Panc1 (cell line): ENCODE measurements at regions not wholly inside any gene's neighbourhood (a gene's known extent, or its start where the extent isn't known, plus 50 kb on each side); places are given as distances from the start of the nearest gene placed in this dataset.

ENCODE experiments used
- ATAC-seq: fragments of 200-7000 bp; cut with Tn5 transposase; 2 replicates; pipeline ENCODE4 v1.9.1; 2020; ENCODE audit warnings: mild to moderate bottlenecking, moderate library complexity
- BruUV-seq: library from RNA; stranded (reverse); fragments of 400-500 nt; replicated peaks from 2 replicates; lab custom pipeline; 2021; lab: Mats Ljungman, UMichigan
- CTCF ChIA-PET: fragments of 300-600 bp; sonication (Branson Sonifier 250); formaldehyde crosslinking; loops from one replicate; lab custom pipeline; 2022; ENCODE audit warnings: antibody characterized with exemption; lab: Charles Lee
- POLR2A ChIA-PET: fragments of 300-600 bp; sonication (Branson Sonifier 250); formaldehyde crosslinking; loops from one replicate; lab custom pipeline; 2022; ENCODE audit warnings: antibody characterized with exemption; lab: Charles Lee
- DNase-seq: peaks from one replicate; pipeline ENCODE4 v3.0.0-alpha.2; 2010; ENCODE audit warnings: low read depth, low spot score
- H3K27ac ChIP-seq: 2 replicates; pipeline ENCODE4 v1.5.1; 2011; ENCODE audit warnings: mild to moderate bottlenecking, low read length, inconsistent platforms
- H3K27me3 ChIP-seq: fragments of 200-500 bp; sonication (Bioruptor generic); 2 replicates; pipeline ENCODE4 v1.6.0; 2014; ENCODE audit warnings: low read length, inconsistent platforms; ENCODE audit not compliant: control insufficient read depth, insufficient read depth
- H3K36me3 ChIP-seq: fragments of 200-500 bp; sonication (Bioruptor generic); 2 replicates; pipeline ENCODE4 v1.5.1; 2014; ENCODE audit warnings: inconsistent platforms, mild to moderate bottlenecking, low read length, moderate library complexity; ENCODE audit not compliant: control insufficient read depth, insufficient read depth
- H3K4me1 ChIP-seq: 2 replicates; pipeline ENCODE4 v1.5.1; 2011; ENCODE audit warnings: inconsistent platforms, mild to moderate bottlenecking, low read length, moderate library complexity; ENCODE audit not compliant: control insufficient read depth, insufficient read depth
- H3K4me3 ChIP-seq, 2 experiments: 2 replicates each; pipeline ENCODE4 v1.5.1; 2011 to 2012; ENCODE audit warnings: low read depth in 2 of 2, low read length in 2 of 2, mild to moderate bottlenecking in 2 of 2, inconsistent platforms in 1 of 2, moderate library complexity in 1 of 2
- H3K9me3 ChIP-seq: fragments of 200-500 bp; sonication (Bioruptor generic); 2 replicates; pipeline ENCODE4 v1.5.1; 2014; ENCODE audit warnings: low read depth, mild to moderate bottlenecking, inconsistent platforms, low read length, moderate library complexity; ENCODE audit not compliant: control insufficient read depth, insufficient read depth
- POLR2AphosphoS5 ChIP-seq: IDR thresholded peaks from 2 replicates; pipeline ENCODE4 v1.6.1; 2012; ENCODE audit warnings: mild to moderate bottlenecking, low read depth, low read length, moderate library complexity
- SIN3A ChIP-seq: IDR thresholded peaks from 2 replicates; pipeline ENCODE4 v1.6.1; 2012; ENCODE audit warnings: low read depth, mild to moderate bottlenecking, low read length, moderate library complexity, borderline replicate concordance; ENCODE audit not compliant: insufficient read depth
- TCF7L2 ChIP-seq: IDR thresholded peaks from 2 replicates; pipeline ENCODE4 v1.6.1; 2011; ENCODE audit warnings: mild to moderate bottlenecking, low read depth, low read length, inconsistent platforms
- in situ Hi-C: cut with HindIII; loops from 2 replicates; pipeline ENCODE4 v1.10.0; 2016; ENCODE audit warnings: low sequenced_read_pairs, low pct_unique_long_range_greater_than_20kb
- intact Hi-C: fragments of 100-400 bp; cut with micrococcal nuclease; formaldehyde crosslinking; loops from one replicate; pipeline ENCODE4 v1.10.0; 2022; ENCODE audit not compliant: unreplicated experiment
- TF ChIP-seq, protein P1 (sequence below), 2 experiments: IDR thresholded peaks; 2 replicates each; pipeline ENCODE4 v1.6.1; 2011 to 2012; ENCODE audit warnings: low read depth in 2 of 2, control low read depth in 1 of 2, low read length in 1 of 2, mild to moderate bottlenecking in 1 of 2, moderate library complexity in 1 of 2; ENCODE audit not compliant: insufficient read depth in 1 of 2
- TF ChIP-seq, protein P2 (sequence below): fragments of 450-650 bp; IDR thresholded peaks from 2 replicates; pipeline ENCODE4 v1.5.1; 2017; ENCODE audit warnings: mild to moderate bottlenecking

DNA sequence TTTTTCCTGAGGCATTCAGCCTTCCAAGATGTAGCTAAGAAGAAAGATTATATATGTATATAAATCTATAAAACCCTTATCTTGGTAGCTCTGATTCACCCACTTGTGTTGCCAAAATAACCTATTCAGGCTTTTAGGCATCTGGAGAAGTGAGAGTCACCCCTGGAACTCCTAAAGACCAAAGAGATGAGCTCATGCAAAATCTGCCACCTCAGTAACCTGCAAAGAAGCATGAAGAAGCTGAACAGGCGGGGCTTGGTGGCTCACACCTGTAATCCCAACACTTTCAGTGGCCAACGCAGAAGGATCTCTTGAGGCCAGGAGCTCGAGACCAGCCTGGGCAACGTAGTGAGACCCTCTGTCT is 393.7 kb downstream of the FOXO1 start:
- in situ Hi-C loops, result no loop called here
- no peak for ATAC-seq
- intact Hi-C loops, result no loop called here
- no TSS peak for BruUV-seq
- ChIA-PET POLR2A (no interaction called here), CTCF (no interaction called here)
- no peak overlapping the region for H3K27ac ChIP-seq
- H3K4me1 ChIP-seq, result no peaks in the 10 kb centered on the region; the same call in 1 of the 2 replicates
- no peaks in the 10 kb centered on the region for H3K36me3 ChIP-seq
- DNase-seq, result no peak
- no peaks in the 10 kb centered on the region for H3K27me3 ChIP-seq
- H3K9me3 ChIP-seq, result no peaks in the 10 kb centered on the region
- TF ChIP-seq, protein P1, sequence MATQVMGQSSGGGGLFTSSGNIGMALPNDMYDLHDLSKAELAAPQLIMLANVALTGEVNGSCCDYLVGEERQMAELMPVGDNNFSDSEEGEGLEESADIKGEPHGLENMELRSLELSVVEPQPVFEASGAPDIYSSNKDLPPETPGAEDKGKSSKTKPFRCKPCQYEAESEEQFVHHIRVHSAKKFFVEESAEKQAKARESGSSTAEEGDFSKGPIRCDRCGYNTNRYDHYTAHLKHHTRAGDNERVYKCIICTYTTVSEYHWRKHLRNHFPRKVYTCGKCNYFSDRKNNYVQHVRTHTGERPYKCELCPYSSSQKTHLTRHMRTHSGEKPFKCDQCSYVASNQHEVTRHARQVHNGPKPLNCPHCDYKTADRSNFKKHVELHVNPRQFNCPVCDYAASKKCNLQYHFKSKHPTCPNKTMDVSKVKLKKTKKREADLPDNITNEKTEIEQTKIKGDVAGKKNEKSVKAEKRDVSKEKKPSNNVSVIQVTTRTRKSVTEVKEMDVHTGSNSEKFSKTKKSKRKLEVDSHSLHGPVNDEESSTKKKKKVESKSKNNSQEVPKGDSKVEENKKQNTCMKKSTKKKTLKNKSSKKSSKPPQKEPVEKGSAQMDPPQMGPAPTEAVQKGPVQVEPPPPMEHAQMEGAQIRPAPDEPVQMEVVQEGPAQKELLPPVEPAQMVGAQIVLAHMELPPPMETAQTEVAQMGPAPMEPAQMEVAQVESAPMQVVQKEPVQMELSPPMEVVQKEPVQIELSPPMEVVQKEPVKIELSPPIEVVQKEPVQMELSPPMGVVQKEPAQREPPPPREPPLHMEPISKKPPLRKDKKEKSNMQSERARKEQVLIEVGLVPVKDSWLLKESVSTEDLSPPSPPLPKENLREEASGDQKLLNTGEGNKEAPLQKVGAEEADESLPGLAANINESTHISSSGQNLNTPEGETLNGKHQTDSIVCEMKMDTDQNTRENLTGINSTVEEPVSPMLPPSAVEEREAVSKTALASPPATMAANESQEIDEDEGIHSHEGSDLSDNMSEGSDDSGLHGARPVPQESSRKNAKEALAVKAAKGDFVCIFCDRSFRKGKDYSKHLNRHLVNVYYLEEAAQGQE (IDR thresholded peaks at IDR 0.05; ENCODE audit: insufficient read depth in 1 of 2, low read depth in 2 of 2, low read length in 1 of 2), result no peak
- TF ChIP-seq SIN3A (no peak), TCF7L2 (no peak), POLR2AphosphoS5 (no peak)
- TF ChIP-seq, protein P2, sequence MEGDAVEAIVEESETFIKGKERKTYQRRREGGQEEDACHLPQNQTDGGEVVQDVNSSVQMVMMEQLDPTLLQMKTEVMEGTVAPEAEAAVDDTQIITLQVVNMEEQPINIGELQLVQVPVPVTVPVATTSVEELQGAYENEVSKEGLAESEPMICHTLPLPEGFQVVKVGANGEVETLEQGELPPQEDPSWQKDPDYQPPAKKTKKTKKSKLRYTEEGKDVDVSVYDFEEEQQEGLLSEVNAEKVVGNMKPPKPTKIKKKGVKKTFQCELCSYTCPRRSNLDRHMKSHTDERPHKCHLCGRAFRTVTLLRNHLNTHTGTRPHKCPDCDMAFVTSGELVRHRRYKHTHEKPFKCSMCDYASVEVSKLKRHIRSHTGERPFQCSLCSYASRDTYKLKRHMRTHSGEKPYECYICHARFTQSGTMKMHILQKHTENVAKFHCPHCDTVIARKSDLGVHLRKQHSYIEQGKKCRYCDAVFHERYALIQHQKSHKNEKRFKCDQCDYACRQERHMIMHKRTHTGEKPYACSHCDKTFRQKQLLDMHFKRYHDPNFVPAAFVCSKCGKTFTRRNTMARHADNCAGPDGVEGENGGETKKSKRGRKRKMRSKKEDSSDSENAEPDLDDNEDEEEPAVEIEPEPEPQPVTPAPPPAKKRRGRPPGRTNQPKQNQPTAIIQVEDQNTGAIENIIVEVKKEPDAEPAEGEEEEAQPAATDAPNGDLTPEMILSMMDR, result no peak
- H3K4me3 ChIP-seq, result no peak overlapping the region

DNA sequence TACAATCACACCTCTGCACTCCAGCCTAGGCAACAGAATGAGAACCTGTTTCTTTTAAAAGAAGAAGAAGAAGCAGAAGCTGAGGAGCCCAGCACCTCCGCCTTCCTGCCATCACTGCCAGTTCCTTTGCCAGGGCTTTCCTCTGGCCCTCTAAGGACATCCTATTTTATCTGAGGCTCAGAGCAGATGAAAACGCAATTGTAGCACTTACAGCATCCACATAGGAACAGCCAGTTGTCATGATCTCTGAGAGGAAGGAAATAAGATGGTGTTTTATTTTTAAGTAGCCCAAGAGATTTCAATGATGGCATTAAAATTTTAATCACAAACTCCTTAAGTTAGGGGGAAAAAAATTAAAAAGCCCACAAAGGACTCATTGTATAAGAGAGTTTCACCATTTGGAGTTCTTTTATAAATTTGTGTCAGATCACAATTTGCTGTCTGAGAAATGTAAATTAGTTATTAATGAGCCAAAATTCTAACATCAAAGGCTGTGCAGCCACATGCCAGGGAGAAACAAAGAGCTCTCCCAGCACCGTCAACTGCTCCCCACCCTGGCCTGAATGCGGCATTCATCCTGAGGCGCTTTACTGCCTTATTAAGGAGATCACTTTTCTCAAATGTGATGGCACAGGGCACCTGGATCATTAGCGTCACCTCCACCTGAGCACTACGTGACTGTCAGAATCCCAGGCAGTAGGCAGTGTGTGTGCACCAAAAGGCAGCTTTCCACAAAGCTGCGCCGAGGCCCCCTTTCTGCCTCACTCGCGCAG is 393.0 kb downstream of the FOXO1 start:
- no peak overlapping the region for H3K4me3 ChIP-seq
- H3K36me3 ChIP-seq, result no peaks in the 10 kb centered on the region
- intact Hi-C loops, result no loop called here
- ATAC-seq, result no peak
- TF ChIP-seq, protein P1 (IDR thresholded peaks at IDR 0.05; ENCODE audit: insufficient read depth in 1 of 2, low read depth in 2 of 2, low read length in 1 of 2), result no peak
- TF ChIP-seq TCF7L2 (no peak), SIN3A (no peak), POLR2AphosphoS5 (no peak)
- TF ChIP-seq, protein P2, result no peak
- DNase-seq, result no peak
- H3K27ac ChIP-seq, result no peak overlapping the region
- CTCF ChIA-PET, result no interaction called here
- H3K4me1 ChIP-seq, result no peaks in the 10 kb centered on the region; the same call in 1 of the 2 replicates
- POLR2A ChIA-PET, result no interaction called here
- in situ Hi-C loops, result no loop called here
- no peaks in the 10 kb centered on the region for H3K9me3 ChIP-seq
- H3K27me3 ChIP-seq, result no peaks in the 10 kb centered on the region
- no TSS peak for BruUV-seq
